ENCODE measurements at regions not wholly inside any gene's neighbourhood (a gene's known extent, or its start where the extent isn't known, plus 50 kb on each side); places are given as distances from the start of the nearest gene placed in this dataset.

DNA sequence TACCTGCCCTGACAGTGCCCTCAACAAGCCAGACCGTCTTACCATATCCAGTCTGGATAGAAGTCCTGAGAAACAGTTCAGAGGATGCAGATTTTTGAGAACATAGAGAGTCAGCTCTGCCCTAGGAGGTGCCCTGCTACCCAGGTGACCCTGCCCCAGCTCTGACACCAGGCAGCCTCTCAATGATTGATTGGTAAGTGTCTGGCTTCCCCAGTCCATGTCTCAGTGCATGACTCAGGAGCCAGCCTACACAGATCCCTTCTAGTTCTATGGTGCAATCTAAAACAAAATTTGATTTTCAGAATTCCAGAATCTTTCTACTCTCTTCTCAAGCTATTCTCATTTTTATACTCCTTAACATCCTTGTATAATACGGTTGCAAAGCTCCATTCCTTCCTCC, 292.1 kb downstream of the VPS13C start:
- no peak overlapping the region for H3K27ac ChIP-seq (ENCODE audit: low read length)
- no peak overlapping the region for H2AFZ ChIP-seq (ENCODE audit: low read depth, low read length)
- H3K36me3 ChIP-seq (replicated peaks; ENCODE audit: low read depth, low read length): no peaks in the 10 kb centered on the region
- H3K79me2 ChIP-seq (ENCODE audit: low read length): no peaks in the 10 kb centered on the region
- no peaks in the 10 kb centered on the region for H3K4me1 ChIP-seq (ENCODE audit: low read length)
- no peak overlapping the region for H3K9ac ChIP-seq (ENCODE audit: low read length)
- no peak overlapping the region for H3K4me3 ChIP-seq (ENCODE audit: low read length)
- TF ChIP-seq CTCF (IDR thresholded peaks at IDR 0.05; ENCODE audit: low read depth, low read length) (no peak), EZH2phosphoT487 (IDR thresholded peaks at IDR 0.05; ENCODE audit: low read depth) (no peak)
- no peak overlapping the region for H3K4me2 ChIP-seq (ENCODE audit: low read length)
- H4K20me1 ChIP-seq (ENCODE audit: insufficient read depth, low read length): no peaks in the 10 kb centered on the region
- no peaks in the 10 kb centered on the region for H3K9me3 ChIP-seq (ENCODE audit: insufficient read depth, low read length)
- peaks cover 9% of the 10 kb centered on the region; the same call in 1 of the 2 replicates for H3K27me3 ChIP-seq (ENCODE audit: low read depth, low read length)

DNA sequence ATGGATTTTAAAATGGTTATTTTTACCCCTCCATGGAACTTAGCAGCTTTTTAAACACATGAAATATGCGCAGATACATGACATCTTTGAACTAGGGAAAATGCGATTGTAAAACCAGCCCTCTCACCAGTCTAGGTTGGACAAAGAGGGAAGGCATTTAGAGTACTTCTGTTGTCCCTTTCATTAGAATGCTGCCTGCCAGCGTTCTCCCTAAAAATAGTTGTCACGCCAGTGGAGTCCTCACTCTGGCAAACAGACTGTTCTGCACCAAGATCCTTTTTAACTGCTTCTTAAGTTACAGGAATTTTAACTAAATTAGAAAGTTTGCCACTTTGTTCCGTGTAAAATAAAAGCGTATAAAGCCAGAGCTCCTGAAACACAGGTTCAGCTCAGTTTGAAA, 295.3 kb downstream of the VPS13C start:
- H3K36me3 ChIP-seq (replicated peaks; ENCODE audit: low read depth, low read length): no peaks in the 10 kb centered on the region
- peaks cover 11% of the 10 kb centered on the region; the same call in 1 of the 2 replicates for H3K27me3 ChIP-seq (ENCODE audit: low read depth, low read length)
- no peaks in the 10 kb centered on the region for H3K9me3 ChIP-seq (ENCODE audit: insufficient read depth, low read length)
- no peaks in the 10 kb centered on the region for H3K4me1 ChIP-seq (ENCODE audit: low read length)
- H3K9ac ChIP-seq (ENCODE audit: low read length): no peak overlapping the region
- TF ChIP-seq CTCF (IDR thresholded peaks at IDR 0.05; ENCODE audit: low read depth, low read length) (no peak), EZH2phosphoT487 (IDR thresholded peaks at IDR 0.05; ENCODE audit: low read depth) (no peak)
- H3K4me2 ChIP-seq (ENCODE audit: low read length): no peak overlapping the region
- no peak overlapping the region for H3K4me3 ChIP-seq (ENCODE audit: low read length)
- H3K79me2 ChIP-seq (ENCODE audit: low read length): no peaks in the 10 kb centered on the region
- no peak overlapping the region for H2AFZ ChIP-seq (ENCODE audit: low read depth, low read length)
- no peaks in the 10 kb centered on the region for H4K20me1 ChIP-seq (ENCODE audit: insufficient read depth, low read length)
- no peak overlapping the region for H3K27ac ChIP-seq (ENCODE audit: low read length)

- no peaks in the 10 kb centered on the region for H4K20me1 ChIP-seq (ENCODE audit: insufficient read depth, low read length)
- H3K4me1 ChIP-seq (ENCODE audit: low read length): no peaks in the 10 kb centered on the region
- no peak overlapping the region for H3K9ac ChIP-seq (ENCODE audit: low read length)
- TF ChIP-seq CTCF (IDR thresholded peaks at IDR 0.05; ENCODE audit: low read depth, low read length): no peak
- TF ChIP-seq EZH2phosphoT487 (IDR thresholded peaks at IDR 0.05; ENCODE audit: low read depth): no peak
- no peak overlapping the region for H2AFZ ChIP-seq (ENCODE audit: low read depth, low read length)
- H3K9me3 ChIP-seq (ENCODE audit: insufficient read depth, low read length): no peaks in the 10 kb centered on the region
- H3K4me3 ChIP-seq (ENCODE audit: low read length): no peak overlapping the region
- no peak overlapping the region for H3K4me2 ChIP-seq (ENCODE audit: low read length)
- H3K36me3 ChIP-seq (replicated peaks; ENCODE audit: low read depth, low read length): no peaks in the 10 kb centered on the region
- H3K79me2 ChIP-seq (ENCODE audit: low read length): no peaks in the 10 kb centered on the region
- H3K27me3 ChIP-seq (ENCODE audit: low read depth, low read length): peaks cover 11% of the 10 kb centered on the region; the same call in 1 of the 2 replicates
- H3K27ac ChIP-seq (ENCODE audit: low read length): no peak overlapping the region
These were observed 296.1 kb downstream of the VPS13C start for GRCh38 chr15:61764141-61764540.

DNA sequence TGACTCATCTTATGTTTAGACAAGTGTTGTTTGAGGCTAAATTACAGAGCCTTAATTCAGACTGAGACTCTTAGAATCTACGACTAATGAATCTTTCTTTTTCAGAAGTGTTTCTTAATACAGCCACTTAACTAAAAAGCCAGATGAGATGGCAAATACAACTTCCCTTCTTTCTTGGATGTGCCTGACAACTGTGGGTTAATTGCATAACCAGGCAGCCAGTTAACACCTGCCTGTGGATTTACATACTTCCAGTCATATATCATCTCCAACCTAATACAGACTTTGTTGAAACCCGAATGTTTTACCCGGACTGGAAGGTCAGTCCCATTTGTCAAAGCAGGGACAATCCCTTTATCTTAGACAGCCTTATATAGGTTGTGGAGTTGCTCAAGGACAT, 297.6 kb downstream of the VPS13C start:
- Histone ChIP-seq H3K27ac (ENCODE audit: low read length) (no peak overlapping the region), H3K4me2 (ENCODE audit: low read length) (no peak overlapping the region)

More for the DNA sequence above, 297.6 kb downstream of the VPS13C start:
- no peaks in the 10 kb centered on the region for H3K9me3 ChIP-seq (ENCODE audit: insufficient read depth, low read length)
- peaks cover 11% of the 10 kb centered on the region; the same call in 1 of the 2 replicates for H3K27me3 ChIP-seq (ENCODE audit: low read depth, low read length)
- H2AFZ ChIP-seq (ENCODE audit: low read depth, low read length): no peak overlapping the region
- H3K79me2 ChIP-seq (ENCODE audit: low read length): no peaks in the 10 kb centered on the region
- no peaks in the 10 kb centered on the region for H3K36me3 ChIP-seq (replicated peaks; ENCODE audit: low read depth, low read length)
- TF ChIP-seq CTCF (IDR thresholded peaks at IDR 0.05; ENCODE audit: low read depth, low read length) (no peak), EZH2phosphoT487 (IDR thresholded peaks at IDR 0.05; ENCODE audit: low read depth) (no peak)
- no peak overlapping the region for H3K9ac ChIP-seq (ENCODE audit: low read length)
- H4K20me1 ChIP-seq (ENCODE audit: insufficient read depth, low read length): no peaks in the 10 kb centered on the region
- H3K4me1 ChIP-seq (ENCODE audit: low read length): no peaks in the 10 kb centered on the region
- no peak overlapping the region for H3K4me3 ChIP-seq (ENCODE audit: low read length)

Data from OCI-LY3 (cell line).